HFF-Myc (cell line): ENCODE measurements at regions not wholly inside any gene's neighbourhood (a gene's known extent, or its start where the extent isn't known, plus 50 kb on each side); places are given as distances from the start of the nearest gene placed in this dataset.
A peak's percentile ranks its signal among the peaks of the same experiment; 100 is the strongest.
"Not testable (repeated sequence)": the region's sequence is repeated elsewhere in the genome, so short reads cannot be mapped to it uniquely, and the experiment has no call there.

Experiments
- DNase-seq: peaks from one replicate; pipeline ENCODE4 v3.0.0-alpha.2; 2011; ENCODE audit warnings: low read depth; ENCODE audit errors: extremely low read depth
- H3K4me3 ChIP-seq: replicated peaks from 2 replicates; pipeline ENCODE4 v1.5.1; 2011; ENCODE audit warnings: low read depth, mild to moderate bottlenecking, control low read depth, low read length
- CTCF ChIP-seq: IDR thresholded peaks from 2 replicates; pipeline ENCODE4 v1.5.1; 2012; ENCODE audit warnings: mild to moderate bottlenecking, low read depth, low read length, control low read depth; ENCODE audit errors: missing control alignments

DNA sequence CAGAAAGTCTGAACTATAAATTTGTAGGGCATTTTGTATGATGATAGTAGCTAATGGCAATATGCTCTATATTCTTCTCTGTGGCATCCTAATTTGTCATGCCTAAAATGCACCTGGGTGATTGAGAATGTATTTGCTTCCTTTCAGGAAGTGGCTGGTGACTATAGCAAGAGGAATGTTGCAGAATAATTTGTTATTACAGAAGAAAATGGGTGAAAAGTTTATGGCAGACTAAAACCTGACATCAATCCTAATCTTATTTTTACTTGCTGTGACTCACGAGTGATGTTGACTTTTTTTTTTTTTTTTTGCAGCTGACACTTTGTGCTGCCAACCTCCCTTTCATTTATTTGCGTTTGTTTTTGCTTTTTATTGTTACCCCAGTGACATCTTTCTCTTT, 141.1 kb downstream of the MSL3 start:
- TF ChIP-seq CTCF: no peak
- DNase-seq: no peak
- H3K4me3 ChIP-seq: no peak overlapping the region

- DNase-seq, H3K4me3 ChIP-seq: not testable (repeated sequence)
Observed at GRCh38 chrX:11905933-11906332, 147.9 kb downstream of the MSL3 start.

DNA sequence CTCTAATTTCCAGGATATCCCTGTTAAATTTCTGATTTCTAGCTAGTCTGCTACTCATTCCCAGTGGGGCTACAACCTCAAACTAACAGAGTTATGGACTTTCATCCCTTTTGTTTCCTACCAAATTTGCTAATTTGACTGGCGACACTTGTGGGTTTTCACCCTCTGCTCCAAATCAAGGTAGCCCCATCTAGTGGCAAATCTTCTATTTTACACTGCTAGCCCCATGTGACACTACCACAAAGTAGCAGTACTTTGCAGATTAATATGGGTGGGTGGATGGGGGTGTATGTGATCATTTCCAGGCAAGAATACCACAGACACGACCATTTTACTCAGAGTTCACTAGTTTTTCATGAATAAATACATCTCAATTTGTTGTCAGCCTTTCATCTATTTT, 150.3 kb downstream of the MSL3 start:
- no peak for DNase-seq
- peak; percentile 28 for TF ChIP-seq CTCF
- H3K4me3 ChIP-seq: no peak overlapping the region

DNA sequence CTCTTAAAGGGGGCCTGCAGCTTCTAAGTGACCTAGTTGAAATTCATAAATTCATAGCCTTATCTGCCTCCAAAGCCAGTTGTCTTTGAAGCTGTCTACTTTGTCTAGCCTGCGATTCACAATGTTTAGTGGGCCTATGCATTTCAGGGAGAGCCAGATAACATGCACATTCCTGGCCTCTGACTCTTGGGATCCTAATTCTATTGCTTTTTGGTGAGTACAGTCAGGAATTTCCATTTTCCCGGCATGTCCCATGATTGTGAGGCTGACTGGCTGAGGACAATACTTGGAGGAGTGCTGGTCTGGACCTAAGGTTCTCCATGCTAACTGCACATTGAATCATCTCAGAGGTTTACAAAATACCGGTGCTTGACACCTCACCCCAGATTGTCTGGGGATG, 155.0 kb downstream of the MSL3 start:
- no peak for TF ChIP-seq CTCF
- DNase-seq: no peak
- H3K4me3 ChIP-seq: no peak overlapping the region

DNA sequence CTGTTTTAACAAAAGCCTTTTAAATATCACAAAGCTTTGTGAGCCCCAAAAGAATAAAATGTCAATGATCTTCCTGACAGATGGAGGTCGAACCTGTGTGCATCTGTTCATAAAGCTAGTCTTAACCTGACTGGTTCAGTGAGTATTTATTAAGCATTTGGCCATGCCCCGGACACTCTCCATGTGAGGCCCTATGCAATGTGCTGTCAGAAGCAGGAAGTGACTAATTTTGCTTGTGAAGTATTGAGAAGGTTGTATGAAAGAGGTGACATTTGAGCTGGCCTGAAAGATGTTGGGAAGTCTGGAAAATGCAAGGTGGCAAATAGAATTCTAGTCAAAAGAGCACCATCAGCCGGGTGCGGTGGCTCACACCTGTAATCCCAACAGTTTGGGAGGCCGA, 171.4 kb downstream of the MSL3 start:
- DNase-seq: no peak
- no peak for TF ChIP-seq CTCF
- no peak overlapping the region for H3K4me3 ChIP-seq

DNA sequence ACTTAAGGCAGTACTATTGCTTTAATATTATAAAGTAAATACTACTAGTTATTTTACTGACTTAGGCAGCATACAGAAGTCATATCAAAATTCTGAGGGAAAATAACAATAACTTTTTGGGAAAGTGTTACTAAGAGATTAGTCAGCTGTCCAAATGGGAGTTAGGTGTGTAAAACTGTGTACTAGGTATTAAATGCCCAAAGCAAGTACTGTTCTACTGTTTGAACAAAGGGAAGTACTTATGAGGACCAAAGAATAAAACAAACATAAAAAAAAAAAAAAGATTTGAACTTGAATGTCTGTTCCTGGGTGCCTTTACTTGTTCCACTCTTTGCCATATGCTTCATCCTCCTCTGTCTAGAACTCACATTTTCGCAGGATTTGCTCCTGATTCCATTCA, 174.4 kb downstream of the MSL3 start:
- no peak overlapping the region for H3K4me3 ChIP-seq
- DNase-seq: no peak
- no peak for TF ChIP-seq CTCF

DNA sequence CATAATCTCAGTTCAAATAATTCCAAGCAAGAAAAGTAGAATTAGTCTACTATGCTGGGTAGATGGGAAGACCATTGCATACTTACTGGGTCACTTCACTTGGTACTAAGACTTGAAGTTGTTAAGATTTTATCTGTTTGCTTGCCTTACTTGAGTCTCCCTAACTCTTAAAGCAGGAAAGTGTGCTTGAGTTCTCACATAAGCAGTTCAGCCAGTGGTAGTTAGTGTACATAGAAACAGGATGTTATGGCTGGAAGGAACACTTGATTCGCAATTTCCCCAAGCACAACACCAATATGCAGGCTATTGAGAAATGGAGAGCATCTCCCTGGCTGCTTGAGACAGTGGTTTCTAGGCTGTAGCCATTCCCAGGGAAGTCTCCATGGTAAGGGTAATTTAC, 176.1 kb downstream of the MSL3 start:
- DNase-seq: no peak
- no peak for TF ChIP-seq CTCF
- no peak overlapping the region for H3K4me3 ChIP-seq

DNA sequence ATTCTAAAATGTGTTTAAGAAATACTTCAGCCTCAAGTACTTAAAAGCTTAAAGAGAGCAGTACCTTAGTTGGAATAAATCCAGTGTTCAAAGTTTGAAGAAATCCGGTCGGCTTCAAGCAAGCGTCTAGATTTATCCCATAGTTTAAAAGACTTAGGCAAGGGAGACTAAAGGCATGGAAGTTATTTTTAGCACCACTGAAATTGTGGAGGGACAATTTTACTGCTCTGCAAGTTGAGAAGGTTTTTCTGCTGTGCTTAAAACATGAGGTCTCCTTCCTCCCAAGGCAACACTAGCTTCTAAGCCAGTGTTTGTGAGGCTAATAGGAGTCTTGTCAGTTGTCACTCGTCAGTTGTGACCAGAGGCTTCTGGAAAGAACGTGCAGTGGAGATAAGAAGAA, 183.5 kb downstream of the MSL3 start:
- no peak overlapping the region for H3K4me3 ChIP-seq
- TF ChIP-seq CTCF: no peak
- no peak for DNase-seq
